Loucy (cell line): ENCODE measurements at regions not wholly inside any gene's neighbourhood (a gene's known extent, or its start where the extent isn't known, plus 50 kb on each side); places are given as distances from the start of the nearest gene placed in this dataset.

Experiments used
- H2AFZ ChIP-seq: fragments of 200-600 bp; sonication (generic); 2 replicates; pipeline ENCODE4 v1.6.0; 2016; ENCODE audit warnings: antibody characterized with exemption, mild to moderate bottlenecking, low read length, moderate library complexity
- H3F3A ChIP-seq: fragments of 200-600 bp; 2 replicates; pipeline ENCODE4 v1.6.0; 2016; ENCODE audit warnings: antibody characterized with exemption, low read depth, mild to moderate bottlenecking
- H3K27me3 ChIP-seq: fragments of 200-600 bp; sonication (generic); 2 replicates; pipeline ENCODE4 v1.6.1; 2014; ENCODE audit warnings: low read length, mild to moderate bottlenecking; ENCODE audit not compliant: insufficient read depth, poor library complexity, severe bottlenecking
- H3K36me3 ChIP-seq: fragments of 200-600 bp; sonication (generic); 2 replicates; pipeline ENCODE4 v1.6.1; 2016; ENCODE audit warnings: low read length; ENCODE audit not compliant: insufficient read depth
- H3K4me1 ChIP-seq: fragments of 200-600 bp; sonication (generic); 2 replicates; pipeline ENCODE4 v1.5.1; 2014; ENCODE audit warnings: low read length, mild to moderate bottlenecking; ENCODE audit not compliant: insufficient read depth, poor library complexity, severe bottlenecking
- H3K4me2 ChIP-seq: fragments of 200-600 bp; sonication (generic); 2 replicates; pipeline ENCODE4 v1.6.0; 2014; ENCODE audit warnings: antibody characterized with exemption, low read length, low read depth, mild to moderate bottlenecking; ENCODE audit not compliant: poor library complexity, severe bottlenecking
- H3K4me3 ChIP-seq: fragments of 200-600 bp; sonication (generic); 2 replicates; pipeline ENCODE4 v1.5.1; 2014; ENCODE audit warnings: low read length, mild to moderate bottlenecking, mixed read lengths; ENCODE audit not compliant: poor library complexity, severe bottlenecking
- H3K79me2 ChIP-seq: fragments of 200-600 bp; sonication (generic); 2 replicates; pipeline ENCODE4 v1.6.1; 2014; ENCODE audit warnings: low read length; ENCODE audit not compliant: insufficient read depth
- H3K9ac ChIP-seq: fragments of 200-600 bp; sonication (generic); 2 replicates; pipeline ENCODE4 v1.6.0; 2014; ENCODE audit warnings: mild to moderate bottlenecking, low read depth, low read length, moderate library complexity; ENCODE audit not compliant: poor library complexity, severe bottlenecking
- H3K9me2 ChIP-seq: fragments of 200-600 bp; sonication (generic); replicated peaks from 2 replicates; pipeline ENCODE4 v1.6.1; 2016; ENCODE audit warnings: low read depth, low read length, mixed read lengths
- H3K9me3 ChIP-seq: fragments of 200-600 bp; sonication (generic); 2 replicates; pipeline ENCODE4 v1.6.1; 2014; ENCODE audit warnings: mild to moderate bottlenecking, antibody characterized with exemption, low read length, low read depth; ENCODE audit not compliant: insufficient read depth
- H4K20me1 ChIP-seq: fragments of 200-600 bp; sonication (generic); 2 replicates; pipeline ENCODE4 v1.6.0; 2014; ENCODE audit warnings: antibody characterized with exemption, low read length, mild to moderate bottlenecking; ENCODE audit not compliant: insufficient read depth, poor library complexity, severe bottlenecking
- EZH2phosphoT487 ChIP-seq: fragments of 200-600 bp; IDR thresholded peaks from 2 replicates; pipeline ENCODE4 v1.6.1; 2018; ENCODE audit warnings: antibody characterized with exemption, mild to moderate bottlenecking, moderate library complexity, borderline replicate concordance
- TF ChIP-seq, protein P1 (sequence below): fragments of 200-600 bp; sonication (generic); conservative IDR thresholded peaks from 2 replicates; pipeline ENCODE4 v1.5.1; 2014; ENCODE audit warnings: mild to moderate bottlenecking, antibody characterized with exemption, low read length

DNA sequence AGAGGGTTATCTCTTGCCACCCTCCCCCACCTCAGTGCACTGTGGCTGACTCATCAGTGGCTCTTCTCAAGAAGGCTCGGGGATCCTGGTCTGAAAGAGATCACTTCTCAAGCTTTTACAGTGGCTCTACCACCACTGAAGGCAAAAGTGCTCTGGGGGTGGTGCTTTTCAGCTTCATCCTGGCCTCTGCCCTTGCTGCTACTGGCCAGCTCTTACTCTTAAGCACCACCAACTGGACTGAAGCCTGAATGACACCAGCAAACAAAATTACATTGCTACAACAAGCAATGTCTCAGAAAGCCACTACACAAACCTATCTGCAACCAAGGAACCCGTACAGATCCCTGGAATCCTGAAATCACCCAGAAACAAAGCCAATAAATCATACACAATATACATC is 402.1 kb downstream of the EPHA7 start:
- H3K9ac ChIP-seq = no peak overlapping the region
- H3K9me2 ChIP-seq = no peaks in the 10 kb centered on the region
- H3F3A ChIP-seq = no peaks in the 10 kb centered on the region
- H3K79me2 ChIP-seq = no peaks in the 10 kb centered on the region
- H3K36me3 ChIP-seq = no peaks in the 10 kb centered on the region
- H3K4me2 ChIP-seq = no peak overlapping the region
- no peaks in the 10 kb centered on the region for H4K20me1 ChIP-seq
- TF ChIP-seq, protein P1, sequence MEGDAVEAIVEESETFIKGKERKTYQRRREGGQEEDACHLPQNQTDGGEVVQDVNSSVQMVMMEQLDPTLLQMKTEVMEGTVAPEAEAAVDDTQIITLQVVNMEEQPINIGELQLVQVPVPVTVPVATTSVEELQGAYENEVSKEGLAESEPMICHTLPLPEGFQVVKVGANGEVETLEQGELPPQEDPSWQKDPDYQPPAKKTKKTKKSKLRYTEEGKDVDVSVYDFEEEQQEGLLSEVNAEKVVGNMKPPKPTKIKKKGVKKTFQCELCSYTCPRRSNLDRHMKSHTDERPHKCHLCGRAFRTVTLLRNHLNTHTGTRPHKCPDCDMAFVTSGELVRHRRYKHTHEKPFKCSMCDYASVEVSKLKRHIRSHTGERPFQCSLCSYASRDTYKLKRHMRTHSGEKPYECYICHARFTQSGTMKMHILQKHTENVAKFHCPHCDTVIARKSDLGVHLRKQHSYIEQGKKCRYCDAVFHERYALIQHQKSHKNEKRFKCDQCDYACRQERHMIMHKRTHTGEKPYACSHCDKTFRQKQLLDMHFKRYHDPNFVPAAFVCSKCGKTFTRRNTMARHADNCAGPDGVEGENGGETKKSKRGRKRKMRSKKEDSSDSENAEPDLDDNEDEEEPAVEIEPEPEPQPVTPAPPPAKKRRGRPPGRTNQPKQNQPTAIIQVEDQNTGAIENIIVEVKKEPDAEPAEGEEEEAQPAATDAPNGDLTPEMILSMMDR = peak; percentile 58
- TF ChIP-seq EZH2phosphoT487 = no peak
- no peak overlapping the region for H2AFZ ChIP-seq
- no peaks in the 10 kb centered on the region for H3K4me1 ChIP-seq
- H3K27me3 ChIP-seq = no peaks in the 10 kb centered on the region
- H3K9me3 ChIP-seq = no peaks in the 10 kb centered on the region
- no peak overlapping the region for H3K4me3 ChIP-seq

DNA sequence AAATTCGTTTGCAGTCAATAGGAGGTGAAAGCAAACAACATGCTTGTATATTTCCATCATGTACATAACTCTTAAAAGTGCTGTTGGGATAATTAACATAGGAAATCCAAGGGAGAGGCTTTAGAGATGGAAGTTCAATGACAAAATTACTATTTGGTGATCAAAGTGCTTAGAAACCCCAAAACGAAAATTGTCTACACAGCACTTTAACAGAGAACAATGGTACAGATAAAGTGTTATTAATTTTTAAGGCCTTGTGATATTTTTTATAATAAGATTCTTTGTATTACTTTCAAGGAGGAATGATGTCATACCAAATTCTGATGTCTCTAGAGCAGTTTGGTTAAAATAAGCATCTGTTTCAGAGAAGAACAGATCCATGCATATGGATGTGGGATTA is 406.3 kb downstream of the EPHA7 start:
- Histone ChIP-seq H3K4me2 (no peak overlapping the region), H3K4me1 (no peaks in the 10 kb centered on the region), H3K36me3 (no peaks in the 10 kb centered on the region), H3K9ac (no peak overlapping the region), H4K20me1 (no peaks in the 10 kb centered on the region), H3K9me2 (no peaks in the 10 kb centered on the region; the same call in 1 of the 2 replicates), H3K9me3 (no peaks in the 10 kb centered on the region), H2AFZ (no peak overlapping the region), H3F3A (no peaks in the 10 kb centered on the region), H3K27me3 (no peaks in the 10 kb centered on the region), H3K79me2 (no peaks in the 10 kb centered on the region), H3K4me3 (no peak overlapping the region)
- no peak for TF ChIP-seq EZH2phosphoT487
- TF ChIP-seq, protein P1 = no peak

DNA sequence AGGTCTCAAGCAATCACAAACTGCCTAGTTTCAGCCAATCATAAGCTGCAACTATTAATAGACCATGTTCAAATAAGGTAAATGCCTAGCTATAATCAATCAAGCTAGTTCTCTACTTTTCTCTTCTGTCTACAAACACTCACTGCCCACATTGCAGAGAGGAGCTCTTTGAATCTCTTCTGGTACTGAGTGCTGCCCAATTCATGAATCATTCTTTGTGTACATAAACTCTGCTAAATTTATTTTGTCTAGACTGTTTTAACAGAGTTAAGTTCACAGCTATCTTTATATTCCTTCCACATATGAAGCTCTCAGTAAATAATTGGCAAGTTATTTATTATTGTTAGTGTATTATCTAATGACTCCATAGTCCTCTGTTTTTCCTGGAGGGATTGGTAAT is 411.0 kb downstream of the EPHA7 start:
- TF ChIP-seq EZH2phosphoT487 = no peak
- TF ChIP-seq, protein P1 = no peak

More for the DNA sequence above, 411.0 kb downstream of the EPHA7 start:
- H3K36me3 ChIP-seq = no peaks in the 10 kb centered on the region
- H3K4me1 ChIP-seq = no peaks in the 10 kb centered on the region
- no peaks in the 10 kb centered on the region for H3K79me2 ChIP-seq
- no peak overlapping the region for H3K4me3 ChIP-seq
- no peaks in the 10 kb centered on the region for H3K9me3 ChIP-seq
- H3F3A ChIP-seq = no peaks in the 10 kb centered on the region
- H4K20me1 ChIP-seq = no peaks in the 10 kb centered on the region
- no peak overlapping the region for H3K9ac ChIP-seq
- H2AFZ ChIP-seq = no peak overlapping the region
- no peak overlapping the region for H3K4me2 ChIP-seq
- H3K27me3 ChIP-seq = no peaks in the 10 kb centered on the region
- no peaks in the 10 kb centered on the region; the same call in 1 of the 2 replicates for H3K9me2 ChIP-seq
